Tibial nerve (tissue), 4 donors: ENCODE measurements at regions not wholly inside any gene's neighbourhood (a gene's known extent, or its start where the extent isn't known, plus 50 kb on each side); places are given as distances from the start of the nearest gene placed in this dataset.

Source experiments
- EP300 ChIP-seq, 2 donors: sonication (generic); formaldehyde crosslinking; IDR thresholded peaks; one replicate each; pipeline ENCODE4 v1.6.1; 2017; ENCODE audit warnings: antibody characterized with exemption in 2 of 2, mild to moderate bottlenecking in 1 of 2
- POLR2A ChIP-seq, 2 donors: fragments of 450-650 bp; IDR thresholded peaks; one replicate each; pipeline ENCODE4 v1.6.1; 2017; ENCODE audit warnings: antibody characterized with exemption in 2 of 2, mild to moderate bottlenecking in 2 of 2, moderate library complexity in 2 of 2
- TF ChIP-seq, protein P1 (sequence below), 5 experiments: fragments of 200-600 bp in 3 of 5; fragments of 450-650 bp in 2 of 5; sonication (generic) in 3 of 5; IDR thresholded peaks; one replicate each; pipeline ENCODE4 v1.5.1; 2016 to 2019; ENCODE audit warnings: antibody characterized with exemption in 5 of 5, mild to moderate bottlenecking in 3 of 5, moderate library complexity in 2 of 5

DNA sequence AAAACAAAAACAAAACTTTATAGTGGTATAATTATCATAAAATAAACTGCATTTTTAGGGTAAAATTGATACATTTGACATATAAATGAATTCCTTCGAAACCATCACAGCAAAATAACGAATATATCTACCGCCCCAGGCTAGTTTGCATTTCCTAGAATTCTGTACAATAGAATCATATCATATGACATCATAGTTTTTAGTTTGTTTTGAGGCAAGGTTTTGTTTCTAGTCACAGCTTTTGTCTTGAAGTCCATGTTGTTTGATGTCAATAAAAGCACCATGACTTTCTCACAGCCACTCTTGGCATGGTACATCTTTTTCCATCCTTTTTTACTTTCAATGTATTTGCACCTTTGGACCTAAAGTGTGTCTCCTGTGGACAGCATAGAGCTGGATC, 102.9 kb downstream of the FOXL3 start:
- TF ChIP-seq, protein P1, sequence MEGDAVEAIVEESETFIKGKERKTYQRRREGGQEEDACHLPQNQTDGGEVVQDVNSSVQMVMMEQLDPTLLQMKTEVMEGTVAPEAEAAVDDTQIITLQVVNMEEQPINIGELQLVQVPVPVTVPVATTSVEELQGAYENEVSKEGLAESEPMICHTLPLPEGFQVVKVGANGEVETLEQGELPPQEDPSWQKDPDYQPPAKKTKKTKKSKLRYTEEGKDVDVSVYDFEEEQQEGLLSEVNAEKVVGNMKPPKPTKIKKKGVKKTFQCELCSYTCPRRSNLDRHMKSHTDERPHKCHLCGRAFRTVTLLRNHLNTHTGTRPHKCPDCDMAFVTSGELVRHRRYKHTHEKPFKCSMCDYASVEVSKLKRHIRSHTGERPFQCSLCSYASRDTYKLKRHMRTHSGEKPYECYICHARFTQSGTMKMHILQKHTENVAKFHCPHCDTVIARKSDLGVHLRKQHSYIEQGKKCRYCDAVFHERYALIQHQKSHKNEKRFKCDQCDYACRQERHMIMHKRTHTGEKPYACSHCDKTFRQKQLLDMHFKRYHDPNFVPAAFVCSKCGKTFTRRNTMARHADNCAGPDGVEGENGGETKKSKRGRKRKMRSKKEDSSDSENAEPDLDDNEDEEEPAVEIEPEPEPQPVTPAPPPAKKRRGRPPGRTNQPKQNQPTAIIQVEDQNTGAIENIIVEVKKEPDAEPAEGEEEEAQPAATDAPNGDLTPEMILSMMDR (IDR thresholded peaks at IDR 0.05) = no peak
- TF ChIP-seq POLR2A (IDR thresholded peaks at IDR 0.05) = no peak
- TF ChIP-seq EP300 (IDR thresholded peaks at IDR 0.05) = no peak
